ENCODE measurements at regions not wholly inside any gene's neighbourhood (a gene's known extent, or its start where the extent isn't known, plus 50 kb on each side); places are given as distances from the start of the nearest gene placed in this dataset.
"Not testable (repeated sequence)": the region's sequence is repeated elsewhere in the genome, so short reads cannot be mapped to it uniquely, and the experiment has no call there.

- no peak for DNase-seq
Observed at GRCh38 chr3:176867681-176868663, 329.3 kb downstream of the TBL1XR1 start.

- no peak for DNase-seq
Observed at GRCh38 chr3:176861137-176861536, 336.1 kb downstream of the TBL1XR1 start.

- no peak for DNase-seq
Observed at GRCh38 chr3:176856721-176857120, 340.6 kb downstream of the TBL1XR1 start.

GRCh38 chr3:176855901-176856486 lies 341.3 kb downstream of the TBL1XR1 start:
- DNase-seq: no peak

- no peak for DNase-seq
Observed at GRCh38 chr3:176855213-176855612, 342.1 kb downstream of the TBL1XR1 start.

GRCh38 chr3:176850498-176850897 lies 346.8 kb downstream of the TBL1XR1 start:
- no peak for DNase-seq

- DNase-seq: no peak
Observed at GRCh38 chr3:176848431-176849214, 348.7 kb downstream of the TBL1XR1 start.

- DNase-seq: no peak
Observed at GRCh38 chr3:176842914-176843313, 354.4 kb downstream of the TBL1XR1 start.

GRCh38 chr3:176840641-176841286 lies 356.5 kb downstream of the TBL1XR1 start:
- no peak for DNase-seq

- DNase-seq: no peak
Observed at GRCh38 chr3:176839901-176840300, 357.4 kb downstream of the TBL1XR1 start.

GRCh38 chr3:176839466-176839865 lies 357.8 kb downstream of the TBL1XR1 start:
- no peak for DNase-seq

- DNase-seq: not testable (repeated sequence)
Observed at GRCh38 chr3:176827244-176827643, 370.0 kb downstream of the TBL1XR1 start.

GRCh38 chr3:176824811-176825210 lies 372.5 kb downstream of the TBL1XR1 start:
- no peak for DNase-seq

- DNase-seq: no peak
Observed at GRCh38 chr3:176820764-176821163, 376.5 kb downstream of the TBL1XR1 start.

GRCh38 chr3:176816937-176817336 lies 380.3 kb downstream of the TBL1XR1 start:
- no peak for DNase-seq

GRCh38 chr3:176814285-176814684 lies 383.0 kb downstream of the TBL1XR1 start:
- DNase-seq: no peak

- no peak for DNase-seq
Observed at GRCh38 chr3:176807938-176808337, 389.3 kb downstream of the TBL1XR1 start.

- no peak for DNase-seq
Observed at GRCh38 chr3:176799675-176800074, 397.6 kb downstream of the TBL1XR1 start.

GRCh38 chr3:176798680-176799079 lies 398.6 kb downstream of the TBL1XR1 start:
- DNase-seq: no peak

- no peak for DNase-seq
Observed at GRCh38 chr3:176796371-176796770, 400.9 kb downstream of the TBL1XR1 start.

- no peak for DNase-seq
Observed at GRCh38 chr3:176795891-176796290, 401.4 kb downstream of the TBL1XR1 start.

- DNase-seq: no peak
Observed at GRCh38 chr3:176794406-176794805, 402.9 kb downstream of the TBL1XR1 start.

GRCh38 chr3:176789947-176790346 lies 407.3 kb downstream of the TBL1XR1 start:
- no peak for DNase-seq
